GM23338 (cell line): ENCODE measurements at regions not wholly inside any gene's neighbourhood (a gene's known extent, or its start where the extent isn't known, plus 50 kb on each side); places are given as distances from the start of the nearest gene placed in this dataset.

Experiments
- ATAC-seq: fragments of 200-7000 bp; cut with Tn5 transposase; 3 replicates; pipeline ENCODE4 v1.9.1; 2020
- DNase-seq: peaks from one replicate; pipeline ENCODE4 v3.0.0-alpha.2; 2015; ENCODE audit warnings: low spot score
- H2AFZ ChIP-seq: fragments of 200-600 bp; sonication (generic); 2 replicates; pipeline ENCODE4 v1.8.0; 2016; ENCODE audit warnings: antibody characterized with exemption, mild to moderate bottlenecking, moderate library complexity
- H3F3A ChIP-seq: fragments of 200-600 bp; sonication (generic); replicated peaks from 2 replicates; pipeline ENCODE4 v1.8.0; 2017; ENCODE audit warnings: antibody characterized with exemption, mixed run types, low read depth
- H3K27ac ChIP-seq: fragments of 200-600 bp; sonication (generic); 2 replicates; pipeline ENCODE4 v1.6.1; 2016; ENCODE audit warnings: low read depth
- H3K27me3 ChIP-seq: fragments of 200-600 bp; sonication (generic); 2 replicates; pipeline ENCODE4 v1.8.0; 2016; ENCODE audit warnings: mild to moderate bottlenecking, mixed run types, moderate library complexity; ENCODE audit not compliant: insufficient read depth
- H3K36me3 ChIP-seq: fragments of 200-600 bp; sonication (generic); 2 replicates; pipeline ENCODE4 v1.8.0; 2016; ENCODE audit warnings: mild to moderate bottlenecking; ENCODE audit not compliant: insufficient read depth
- H3K4me1 ChIP-seq: fragments of 200-600 bp; sonication (generic); 2 replicates; pipeline ENCODE4 v1.8.0; 2016; ENCODE audit warnings: mild to moderate bottlenecking, moderate library complexity; ENCODE audit not compliant: insufficient read depth
- H3K4me2 ChIP-seq: fragments of 200-600 bp; sonication (generic); 2 replicates; pipeline ENCODE4 v1.7.1; 2017; ENCODE audit warnings: mixed run types
- H3K4me3 ChIP-seq: fragments of 200-600 bp; sonication (generic); 2 replicates; pipeline ENCODE4 v1.6.1; 2016; ENCODE audit warnings: mixed run types
- H3K79me2 ChIP-seq: fragments of 200-600 bp; sonication (generic); replicated peaks from 2 replicates; pipeline ENCODE4 v1.8.0; 2017; ENCODE audit warnings: mild to moderate bottlenecking; ENCODE audit not compliant: insufficient read depth
- H3K9me2 ChIP-seq: fragments of 200-600 bp; sonication (generic); 2 replicates; pipeline ENCODE4 v1.8.0; 2017; ENCODE audit not compliant: insufficient read depth
- H4K20me1 ChIP-seq: fragments of 200-600 bp; sonication (generic); replicated peaks from 2 replicates; pipeline ENCODE4 v1.8.0; 2017; ENCODE audit warnings: mild to moderate bottlenecking; ENCODE audit not compliant: insufficient read depth
- H3K27ac Mint-ChIP-seq: 2 replicates; pipeline ENCODE4 v1.8.0; 2020; ENCODE audit warnings: inconsistent platforms, mild to moderate bottlenecking, moderate library complexity, mixed read lengths
- H3K27me3 Mint-ChIP-seq: 3 replicates; pipeline ENCODE4 v1.8.0; 2022; ENCODE audit warnings: low read depth, mild to moderate bottlenecking, moderate library complexity, mixed read lengths, inconsistent platforms; ENCODE audit not compliant: insufficient read depth, poor library complexity
- H3K36me3 Mint-ChIP-seq: 3 replicates; pipeline ENCODE4 v1.8.0; 2021; ENCODE audit warnings: low read depth, mild to moderate bottlenecking, inconsistent platforms, moderate library complexity, mixed read lengths
- H3K4me1 Mint-ChIP-seq: 3 replicates; pipeline ENCODE4 v1.8.0; 2020; ENCODE audit warnings: mild to moderate bottlenecking, inconsistent platforms, mixed read lengths
- H3K4me3 Mint-ChIP-seq: 3 replicates; pipeline ENCODE4 v1.8.0; 2021; ENCODE audit warnings: moderate library complexity, mild to moderate bottlenecking, inconsistent platforms, mixed read lengths
- H3K9me3 Mint-ChIP-seq: 3 replicates; pipeline ENCODE4 v1.8.0; 2020; ENCODE audit warnings: moderate library complexity, mild to moderate bottlenecking, inconsistent platforms, mixed read lengths
- CREB1 ChIP-seq: fragments of 250-450 bp; sonication (Bioruptor Pico); IDR thresholded peaks from 2 replicates; pipeline ENCODE4 v1.5.0; 2020; ENCODE audit warnings: low read depth, mild to moderate bottlenecking, moderate library complexity
- EZH2 ChIP-seq: fragments of 200-600 bp; sonication (generic); IDR thresholded peaks from one replicate; pipeline ENCODE4 v1.8.0; 2017; ENCODE audit warnings: antibody characterized with exemption, mild to moderate bottlenecking, low read depth; ENCODE audit not compliant: unreplicated experiment
- EZH2phosphoT487 ChIP-seq: fragments of 200-600 bp; sonication (generic); IDR thresholded peaks from one replicate; pipeline ENCODE4 v1.8.1; 2018; ENCODE audit warnings: antibody characterized with exemption; ENCODE audit not compliant: unreplicated experiment
- JUNB ChIP-seq: IDR thresholded peaks from one replicate; pipeline ENCODE4 v1.6.1; 2016; ENCODE audit warnings: antibody characterized with exemption; ENCODE audit not compliant: unreplicated experiment
- NANOG ChIP-seq: IDR thresholded peaks from 2 replicates; pipeline ENCODE4 v1.6.1; 2016; ENCODE audit warnings: antibody characterized with exemption, borderline replicate concordance
- REST ChIP-seq: IDR thresholded peaks from one replicate; pipeline ENCODE4 v1.6.1; 2018; ENCODE audit warnings: antibody characterized with exemption; ENCODE audit not compliant: unreplicated experiment
- STAT1 ChIP-seq: IDR thresholded peaks from one replicate; pipeline ENCODE4 v1.6.1; 2016; ENCODE audit warnings: antibody characterized with exemption; ENCODE audit not compliant: unreplicated experiment

DNA sequence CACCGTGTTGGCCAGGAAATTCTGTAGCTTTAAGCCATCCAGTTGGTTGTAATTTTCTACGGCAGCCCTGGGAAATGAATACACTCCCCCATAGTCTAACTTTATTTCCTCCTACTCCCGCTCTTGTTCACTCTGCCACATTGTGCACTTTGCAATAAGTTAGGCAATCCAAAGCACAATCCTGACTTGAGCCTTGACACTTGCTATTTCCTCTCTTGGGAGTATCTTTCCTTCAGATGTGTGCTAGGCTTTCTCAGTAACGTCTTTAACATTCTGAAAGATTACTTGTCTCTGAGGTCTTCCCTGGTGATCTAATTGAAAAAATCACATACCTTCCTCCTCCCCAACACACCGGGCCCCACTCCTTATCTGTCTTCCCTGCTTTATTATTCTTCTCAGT is 65.9 kb upstream of the RAB27B start (continued):
- TF ChIP-seq REST (no peak), NANOG (no peak), JUNB (no peak), EZH2phosphoT487 (no peak)

- Mint-ChIP-seq H3K27ac (0 out of 2 replicates have a peak overlapping the region, but pooled peaks have one; percentile 1), H3K4me1 (peaks cover 36% of the 10 kb centered on the region), H3K27me3 (peaks cover 1% of the 10 kb centered on the region), H3K4me3 (no peak overlapping the region), H3K9me3 (no peaks in the 10 kb centered on the region; the same call in 2 of the 3 replicates), H3K36me3 (no peaks in the 10 kb centered on the region)
- H3K27me3 ChIP-seq: no peaks in the 10 kb centered on the region
- H3F3A ChIP-seq: no peaks in the 10 kb centered on the region
- H3K4me1 ChIP-seq: peaks cover 28% of the 10 kb centered on the region
- no peaks in the 10 kb centered on the region; the same call in 1 of the 2 replicates for H3K9me2 ChIP-seq
- H3K4me3 ChIP-seq: no peak overlapping the region
- peak overlapping the region; percentile 50; the same call in 1 of the 2 replicates for H3K27ac ChIP-seq
- no peaks in the 10 kb centered on the region for H3K36me3 ChIP-seq
- H3K4me2 ChIP-seq: no peak overlapping the region
- TF ChIP-seq STAT1 (no peak), EZH2phosphoT487 (no peak)
- no peak overlapping the region for H2AFZ ChIP-seq
- ATAC-seq (no peak), DNase-seq (peak; percentile 70)
- H3K79me2 ChIP-seq: no peaks in the 10 kb centered on the region
- H4K20me1 ChIP-seq: no peaks in the 10 kb centered on the region
Measured at GRCh38 chr18:54764786-54765185, 63.5 kb upstream of the RAB27B start.

DNA sequence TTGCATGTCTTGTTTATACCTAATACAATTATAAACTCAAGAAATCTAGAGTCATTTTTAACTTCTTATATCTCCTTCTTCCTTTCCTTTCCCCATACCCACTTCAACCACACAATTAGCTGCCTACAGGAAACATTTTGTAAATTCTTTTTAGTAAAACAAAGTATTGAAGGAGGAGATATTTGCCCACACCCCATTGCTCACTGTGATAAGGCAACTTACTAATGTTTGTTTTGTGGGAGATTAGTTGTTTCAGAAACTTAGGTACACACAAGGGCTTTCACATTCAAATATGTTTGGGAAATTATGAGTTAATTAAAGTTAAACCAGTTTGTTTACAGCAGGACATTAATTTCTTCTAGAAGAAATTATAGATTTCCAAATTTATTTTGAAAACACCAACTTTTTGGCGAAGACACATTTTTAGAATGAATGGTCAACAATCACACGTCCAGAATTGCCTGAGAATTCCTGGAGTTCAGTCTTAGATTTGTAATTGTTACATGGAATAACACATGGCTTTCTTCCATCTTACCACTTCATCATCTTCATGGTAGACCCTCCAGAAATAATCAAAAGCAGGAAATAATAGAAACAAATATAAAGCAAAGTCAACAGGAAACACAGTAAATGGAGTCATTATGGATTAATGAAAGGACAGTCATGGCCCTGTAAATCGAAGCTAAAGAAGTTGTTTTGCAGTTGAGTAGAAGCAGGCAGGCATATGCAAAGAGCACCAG is 62.5 kb upstream of the RAB27B start:
- no peak for DNase-seq
- H3F3A ChIP-seq: no peaks in the 10 kb centered on the region
- Mint-ChIP-seq H3K4me3 (no peak overlapping the region), H3K4me1 (peaks cover 36% of the 10 kb centered on the region), H3K27me3 (peaks cover 1% of the 10 kb centered on the region), H3K36me3 (no peaks in the 10 kb centered on the region), H3K27ac (peak overlapping the region; percentile 70), H3K9me3 (no peaks in the 10 kb centered on the region)
- H3K27ac ChIP-seq: peak overlapping the region; percentile 50; the same call in 1 of the 2 replicates
- H3K79me2 ChIP-seq: no peaks in the 10 kb centered on the region
- no peaks in the 10 kb centered on the region for H4K20me1 ChIP-seq
- ATAC-seq: no peak
- H3K27me3 ChIP-seq: no peaks in the 10 kb centered on the region
- no peaks in the 10 kb centered on the region; the same call in 1 of the 2 replicates for H3K9me2 ChIP-seq
- H3K36me3 ChIP-seq: no peaks in the 10 kb centered on the region
- H3K4me3 ChIP-seq: no peak overlapping the region
- H2AFZ ChIP-seq: no peak overlapping the region
- peaks cover 28% of the 10 kb centered on the region for H3K4me1 ChIP-seq
- H3K4me2 ChIP-seq: no peak overlapping the region
- TF ChIP-seq EZH2phosphoT487 (no peak), NANOG (no peak), REST (no peak), CREB1 (CRISPR knock-in tag) (no peak), EZH2 (no peak)
